OCI-LY7 (cell line): ENCODE measurements at regions not wholly inside any gene's neighbourhood (a gene's known extent, or its start where the extent isn't known, plus 50 kb on each side); places are given as distances from the start of the nearest gene placed in this dataset.

Experiments
- CTCF ChIP-seq: fragments of 200-600 bp; sonication (generic); conservative IDR thresholded peaks from 2 replicates; pipeline ENCODE4 v1.5.1; 2014; ENCODE audit warnings: mild to moderate bottlenecking, antibody characterized with exemption, low read length, moderate library complexity, mixed read lengths
- EZH2phosphoT487 ChIP-seq: fragments of 200-600 bp; sonication (generic); IDR thresholded peaks from 2 replicates; pipeline ENCODE4 v1.6.1; 2018; ENCODE audit warnings: low read depth, borderline replicate concordance, mild to moderate bottlenecking, mixed run types, antibody characterized with exemption, low read length, moderate library complexity, mixed read lengths

GRCh38 chr5:15191012-15191411 is 309.0 kb upstream of the FBXL7 start:
- TF ChIP-seq CTCF = no peak
- no peak for TF ChIP-seq EZH2phosphoT487
